ENCODE measurements at regions not wholly inside any gene's neighbourhood (a gene's known extent, or its start where the extent isn't known, plus 50 kb on each side); places are given as distances from the start of the nearest gene placed in this dataset.

- TF ChIP-seq POGK (CRISPR knock-in tag; conservative IDR thresholded peaks at IDR 0.05) (no peak), CSRNP1 (CRISPR knock-in tag; IDR thresholded peaks at IDR 0.05) (no peak), NONO (IDR thresholded peaks at IDR 0.05) (no peak), NONO (CRISPR knock-in tag; conservative IDR thresholded peaks at IDR 0.05) (no peak), ZNF343 (CRISPR knock-in tag; IDR thresholded peaks at IDR 0.05) (no peak), ZBTB34 (CRISPR knock-in tag; IDR thresholded peaks at IDR 0.05) (no peak), MTERF4 (CRISPR knock-in tag; IDR thresholded peaks at IDR 0.05) (no peak), DNMT3B (CRISPR knock-in tag; conservative IDR thresholded peaks at IDR 0.05) (no peak), TIGD3 (CRISPR knock-in tag; IDR thresholded peaks at IDR 0.05; ENCODE audit: borderline replicate concordance) (no peak), PAF1 (CRISPR knock-in tag; IDR thresholded peaks at IDR 0.05) (no peak), ZNF609 (CRISPR knock-in tag; IDR thresholded peaks at IDR 0.05; ENCODE audit: borderline replicate concordance) (no peak), ZBTB1 (CRISPR knock-in tag; IDR thresholded peaks at IDR 0.05; ENCODE audit: borderline replicate concordance) (no peak), HOXA9 (CRISPR knock-in tag; IDR thresholded peaks at IDR 0.05; ENCODE audit: borderline replicate concordance) (no peak), JDP2 (CRISPR knock-in tag; IDR thresholded peaks at IDR 0.05; ENCODE audit: borderline replicate concordance) (no peak)
Measured at GRCh38 chr6:144415014-144415413, 129.9 kb downstream of the UTRN start (continued).

Data from HepG2 (cell line).